Endothelial cell of umbilical vein (primary cell): ENCODE measurements at regions not wholly inside any gene's neighbourhood (a gene's known extent, or its start where the extent isn't known, plus 50 kb on each side); places are given as distances from the start of the nearest gene placed in this dataset.

ENCODE experiments used
- BruUV-seq: library from RNA; stranded (reverse); fragments of 400-500 nt; replicated peaks from 2 replicates; lab custom pipeline; 2021; lab: Mats Ljungman, UMichigan
- CTCF ChIA-PET: fragments of 300-600, 350-600 bp; sonication (Branson Sonifier 250); formaldehyde crosslinking; loops from one replicate; lab custom pipeline; 2021; ENCODE audit warnings: antibody characterized with exemption, inconsistent platforms; lab: Charles Lee
- POLR2A ChIA-PET: fragments of 300-600, 350-600 bp; sonication (Branson Sonifier 250); formaldehyde crosslinking; loops from one replicate; lab custom pipeline; 2021; ENCODE audit warnings: antibody characterized with exemption, inconsistent platforms; lab: Charles Lee
- DNase-seq: peaks from one replicate; pipeline ENCODE4 v3.0.0-alpha.2; 2011; ENCODE audit warnings: low read depth, low spot score
- FAIRE-seq: peaks from 2 replicates; lab custom pipeline; 2011; peaks lifted over from hg19 to GRCh38; lab: Jason Lieb, UNC
- H2AFZ ChIP-seq: 2 replicates; pipeline ENCODE4 v1.6.0; 2012; ENCODE audit warnings: low read depth, low read length, control low read depth, inconsistent platforms
- H3K27ac ChIP-seq: 2 replicates; pipeline ENCODE4 v1.5.1; 2011; ENCODE audit warnings: low read depth, mild to moderate bottlenecking, control low read depth, low read length, moderate library complexity; ENCODE audit not compliant: insufficient read depth
- H3K27me3 ChIP-seq, 2 experiments: 2 replicates each; pipeline versions ENCODE4 v1.6.0 to v1.6.1; 2011; ENCODE audit warnings: low read length in 2 of 2, mixed read lengths in 1 of 2; ENCODE audit not compliant: control insufficient read depth in 2 of 2, insufficient read depth in 2 of 2
- H3K36me3 ChIP-seq, 2 experiments: 2 replicates in 1 of 2; 3 replicates in 1 of 2; pipeline ENCODE4 v1.5.1; 2011; ENCODE audit warnings: low read length in 2 of 2, mild to moderate bottlenecking in 1 of 2, moderate library complexity in 1 of 2; ENCODE audit not compliant: control insufficient read depth in 2 of 2, insufficient read depth in 2 of 2; ENCODE audit errors: extremely low read depth in 1 of 2
- H3K4me1 ChIP-seq: 3 replicates; pipeline ENCODE4 v1.5.1; 2011; ENCODE audit warnings: mild to moderate bottlenecking, low read length; ENCODE audit not compliant: control insufficient read depth, insufficient read depth; ENCODE audit errors: extremely low read depth
- H3K4me2 ChIP-seq: 2 replicates; pipeline ENCODE4 v1.6.1; 2011; ENCODE audit warnings: low read length, control low read depth, mixed read lengths; ENCODE audit not compliant: insufficient read depth
- H3K4me3 ChIP-seq, 3 experiments: fragments of 200-600 bp in 1 of 3; sonication (generic), shearing (Covaris generic) in 1 of 3; replicated peaks in 1 of 3; 2 replicates each; pipeline ENCODE4 v1.5.1; 2011 to 2016; ENCODE audit warnings: control low read depth in 3 of 3, low read length in 3 of 3, mild to moderate bottlenecking in 2 of 3, inconsistent platforms in 1 of 3, low read depth in 1 of 3, moderate library complexity in 1 of 3; ENCODE audit not compliant: insufficient read depth in 1 of 3
- H3K79me2 ChIP-seq: 2 replicates; pipeline ENCODE4 v1.6.0; 2012; ENCODE audit warnings: low read length, inconsistent platforms; ENCODE audit not compliant: control insufficient read depth, insufficient read depth
- H3K9ac ChIP-seq: replicated peaks from 2 replicates; pipeline ENCODE3; 2011; ENCODE audit warnings: low read length, control low read depth; ENCODE audit not compliant: insufficient read depth; ENCODE audit errors: extremely low read depth
- H3K9me1 ChIP-seq: replicated peaks from 3 replicates; pipeline ENCODE4 v1.6.0; 2011; ENCODE audit warnings: mild to moderate bottlenecking, low read length; ENCODE audit not compliant: control insufficient read depth, insufficient read depth; ENCODE audit errors: extremely low read depth
- H3K9me3 ChIP-seq: replicated peaks from 2 replicates; pipeline ENCODE4 v1.5.1; 2012; ENCODE audit warnings: low read length, inconsistent platforms; ENCODE audit not compliant: control insufficient read depth, insufficient read depth
- H4K20me1 ChIP-seq: replicated peaks from 2 replicates; pipeline ENCODE3; 2011; ENCODE audit warnings: mild to moderate bottlenecking, low read length; ENCODE audit not compliant: control insufficient read depth, insufficient read depth; ENCODE audit errors: extremely low read depth
- CTCF ChIP-seq, 2 donors: IDR thresholded peaks; 1 replicate in 1 of 2; 2 replicates in 1 of 2; pipeline ENCODE4 v1.5.1; 2011; ENCODE audit warnings: low read length in 2 of 2, mild to moderate bottlenecking in 2 of 2, moderate library complexity in 2 of 2, control low read depth in 1 of 2, inconsistent platforms in 1 of 2, low read depth in 1 of 2; ENCODE audit not compliant: insufficient read depth in 1 of 2; ENCODE audit errors: extremely low read depth in 1 of 2
- EZH2 ChIP-seq: IDR thresholded peaks from 2 replicates; pipeline ENCODE4 v1.6.1; 2012; ENCODE audit warnings: borderline replicate concordance, low read depth, mild to moderate bottlenecking, moderate library complexity, low read length, inconsistent platforms; ENCODE audit not compliant: severe bottlenecking
- FOS ChIP-seq: IDR thresholded peaks from 2 replicates; pipeline ENCODE4 v1.6.1; 2011; ENCODE audit warnings: mild to moderate bottlenecking, low read length, moderate library complexity, borderline replicate concordance; ENCODE audit not compliant: insufficient read depth
- JUN ChIP-seq: IDR thresholded peaks from 2 replicates; pipeline ENCODE4 v1.6.1; 2011; ENCODE audit warnings: borderline replicate concordance, low read depth; ENCODE audit not compliant: insufficient read length, insufficient read depth
- MAX ChIP-seq: IDR thresholded peaks from 2 replicates; pipeline ENCODE4 v1.6.1; 2011; ENCODE audit not compliant: insufficient read depth, insufficient read length
- MYC ChIP-seq: IDR thresholded peaks from one replicate; pipeline ENCODE4 v1.6.1; 2011; ENCODE audit warnings: mild to moderate bottlenecking, low read depth, low read length
- POLR2A ChIP-seq: IDR thresholded peaks from 2 replicates; pipeline ENCODE4 v1.6.1; 2012; ENCODE audit warnings: low read depth, mild to moderate bottlenecking, control low read depth, low read length
- POLR2AphosphoS5 ChIP-seq: IDR thresholded peaks from 2 replicates; pipeline ENCODE4 v1.6.1; 2012; ENCODE audit warnings: low read depth, mild to moderate bottlenecking, control low read depth, low read length, moderate library complexity; ENCODE audit not compliant: insufficient read depth
- dilution Hi-C: fragments of 300-500 bp; cut with MboI; formaldehyde crosslinking; loops from one replicate; pipeline ENCODE4 v1.15.0; 2019; ENCODE audit warnings: low sequenced_read_pairs; ENCODE audit not compliant: extremely low pct_ligation_motif_present
- intact Hi-C: fragments of 100-400 bp; cut with micrococcal nuclease; formaldehyde crosslinking; loops from one replicate; pipeline ENCODE4 v1.10.0; 2022

DNA sequence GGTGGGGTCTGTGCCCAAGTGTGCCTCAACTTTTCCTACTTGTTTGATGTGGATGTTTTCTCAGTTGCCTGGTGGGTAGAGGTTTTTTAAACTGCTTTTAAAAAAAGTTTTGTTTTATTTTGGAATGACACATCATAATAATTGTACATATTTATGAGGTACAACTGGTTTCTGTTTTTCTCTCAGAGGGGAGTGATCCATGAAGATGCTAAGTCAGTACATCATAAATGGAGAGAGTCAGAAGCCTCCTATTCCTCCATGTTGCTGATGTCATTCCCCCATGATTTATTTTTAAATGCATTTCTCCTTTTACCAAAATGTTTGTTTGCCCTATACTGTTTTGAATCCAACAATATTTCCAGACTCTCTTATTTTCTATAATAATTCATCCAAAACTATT lies 77.3 kb upstream of the CLVS2 start:
- POLR2A ChIA-PET: no interaction called here
- TF ChIP-seq MAX (no peak), FOS (no peak), POLR2A (no peak), EZH2 (no peak), MYC (no peak), CTCF (IDR thresholded peaks at IDR 0.05; ENCODE audit: extremely low read depth in 1 of 2, insufficient read depth in 1 of 2, low read depth in 1 of 2, low read length in 2 of 2) (no peak), POLR2AphosphoS5 (no peak), JUN (no peak)

More for the DNA sequence above, 77.3 kb upstream of the CLVS2 start:
- Histone ChIP-seq H3K4me1 (no peaks in the 10 kb centered on the region), H3K36me3 (no peaks in the 10 kb centered on the region), H3K79me2 (no peaks in the 10 kb centered on the region), H3K4me3 (no peak overlapping the region), H3K9me3 (no peaks in the 10 kb centered on the region), H3K27ac (no peak overlapping the region), H3K27me3 (no peaks in the 10 kb centered on the region), H4K20me1 (no peaks in the 10 kb centered on the region), H2AFZ (no peak overlapping the region), H3K9ac (no peak overlapping the region), H3K4me2 (no peak overlapping the region), H3K9me1 (no peaks in the 10 kb centered on the region)
- BruUV-seq: no TSS peak
- no peak for DNase-seq
- intact Hi-C loops (no loop called here), dilution Hi-C loops (no loop called here)
- FAIRE-seq: no peak
- CTCF ChIA-PET: no interaction called here
